GM12878 (cell line): ENCODE measurements at regions not wholly inside any gene's neighbourhood (a gene's known extent, or its start where the extent isn't known, plus 50 kb on each side); places are given as distances from the start of the nearest gene placed in this dataset.

ENCODE experiments used
- CTCF ChIP-seq, 3 experiments: IDR thresholded peaks in 2 of 3; conservative IDR thresholded peaks in 1 of 3; 2 replicates each; pipeline ENCODE4 v1.5.1; 2011; ENCODE audit warnings: low read depth in 3 of 3, low read length in 3 of 3, mild to moderate bottlenecking in 3 of 3, control low read depth in 2 of 3, moderate library complexity in 2 of 3, inconsistent platforms in 1 of 3, mixed read lengths in 1 of 3; ENCODE audit not compliant: control insufficient read depth in 2 of 3, insufficient read depth in 1 of 3; ENCODE audit errors: extremely low read depth in 1 of 3
- GABPA ChIP-seq: IDR thresholded peaks from 2 replicates; pipeline ENCODE4 v1.6.1; 2014; ENCODE audit warnings: antibody characterized with exemption, low read depth, mild to moderate bottlenecking, inconsistent platforms
- KAT2A ChIP-seq: conservative IDR thresholded peaks from 2 replicates; pipeline ENCODE4 v1.6.1; 2011; ENCODE audit warnings: low read depth, low read length; ENCODE audit not compliant: control insufficient read depth
- NKRF ChIP-seq: fragments of 450-650 bp; conservative IDR thresholded peaks from 2 replicates; pipeline ENCODE4 v1.6.1; 2017; ENCODE audit warnings: mild to moderate bottlenecking, moderate library complexity
- PBX3 ChIP-seq: IDR thresholded peaks from 2 replicates; pipeline ENCODE4 v1.6.1; 2011; ENCODE audit warnings: mild to moderate bottlenecking, low read depth, low read length, moderate library complexity; ENCODE audit not compliant: insufficient replicate concordance
- POLR2A ChIP-seq: IDR thresholded peaks from 2 replicates; pipeline ENCODE4 v1.6.1; 2011; ENCODE audit warnings: low read depth, mild to moderate bottlenecking, low read length
- POLR2AphosphoS2 ChIP-seq: IDR thresholded peaks from 2 replicates; pipeline ENCODE4 v1.6.1; 2011; ENCODE audit warnings: low read depth, mild to moderate bottlenecking, low read length, improper control_type of control experiment, moderate library complexity
- RAD21 ChIP-seq: IDR thresholded peaks from 2 replicates; pipeline ENCODE4 v1.6.1; 2011; ENCODE audit warnings: mild to moderate bottlenecking, low read depth, low read length, moderate library complexity; ENCODE audit not compliant: insufficient read depth
- REST ChIP-seq: IDR thresholded peaks from 2 replicates; pipeline ENCODE4 v1.6.1; 2012; ENCODE audit warnings: mild to moderate bottlenecking, low read depth, low read length

GRCh38 chr9:11469745-11470144 lies 856.9 kb upstream of the PTPRD start:
- no peak for TF ChIP-seq POLR2A
- TF ChIP-seq KAT2A, result no peak
- TF ChIP-seq REST, result no peak
- no peak for TF ChIP-seq POLR2AphosphoS2
- TF ChIP-seq PBX3, result no peak
- no peak for TF ChIP-seq NKRF
- no peak for TF ChIP-seq CTCF (IDR thresholded peaks at IDR 0.05 in 2 of 3, conservative IDR thresholded peaks at IDR 0.05 in 1 of 3; ENCODE audit: control insufficient read depth in 2 of 3, extremely low read depth in 1 of 3, insufficient read depth in 1 of 3, low read depth in 3 of 3, low read length in 3 of 3)
- TF ChIP-seq RAD21, result no peak
- TF ChIP-seq GABPA, result no peak
